ENCODE measurements at regions not wholly inside any gene's neighbourhood (a gene's known extent, or its start where the extent isn't known, plus 50 kb on each side); places are given as distances from the start of the nearest gene placed in this dataset.
"Not testable (repeated sequence)": the region's sequence is repeated elsewhere in the genome, so short reads cannot be mapped to it uniquely, and the experiment has no call there.

DNA sequence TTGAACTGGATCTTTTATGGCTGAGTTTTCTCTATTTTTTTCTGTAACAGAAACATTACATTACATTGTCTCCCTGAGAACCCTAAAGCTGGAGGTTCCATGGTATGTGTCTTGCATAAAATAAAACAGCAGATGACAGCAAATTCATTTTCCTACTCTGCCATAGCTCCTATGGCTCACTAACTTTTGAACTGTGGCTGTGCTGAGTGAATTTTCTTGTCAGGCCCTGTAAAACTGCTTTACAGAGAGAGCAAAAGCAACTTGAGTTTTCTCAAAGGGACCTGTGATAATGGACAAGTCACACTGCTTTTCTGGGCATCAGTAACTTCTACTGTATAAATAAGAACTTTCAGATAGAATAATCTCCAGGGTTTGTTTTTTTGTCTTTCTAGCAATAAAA is 129.9 kb upstream of the TSC22D2 start:
- DNase-seq, result no peak
- in situ Hi-C loops (cut with HindIII; ENCODE audit: low pct_ligation_motif_present, low pct_unique_long_range_greater_than_20kb, low sequenced_read_pairs), result no loop called here

DNA sequence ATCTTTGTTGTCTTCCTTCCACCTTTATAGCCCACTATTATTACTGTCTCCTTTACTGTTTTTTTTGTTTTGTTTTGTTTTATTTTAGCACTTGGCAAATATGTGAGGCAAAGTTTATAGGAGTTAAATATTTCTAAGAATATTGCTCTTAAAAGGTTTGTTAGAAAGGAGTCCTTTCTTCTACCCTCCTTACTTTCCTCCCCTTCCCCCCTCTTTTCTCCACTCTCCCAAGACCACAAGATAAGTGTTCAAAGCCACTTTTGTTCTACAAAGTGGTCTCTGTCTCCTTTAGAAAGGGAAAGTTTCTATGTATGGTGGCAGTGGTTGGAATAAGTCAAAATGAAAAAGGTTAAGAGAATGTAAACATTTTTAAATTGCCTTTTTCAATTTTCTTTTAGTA is 130.7 kb upstream of the TSC22D2 start:
- in situ Hi-C loops (cut with HindIII; ENCODE audit: low pct_ligation_motif_present, low pct_unique_long_range_greater_than_20kb, low sequenced_read_pairs), result no loop called here
- no peak for DNase-seq

- in situ Hi-C loops (cut with HindIII; ENCODE audit: low pct_ligation_motif_present, low pct_unique_long_range_greater_than_20kb, low sequenced_read_pairs), result no loop called here
- no peak for DNase-seq
Measured at GRCh38 chr3:150275941-150276340, 132.2 kb upstream of the TSC22D2 start.

DNA sequence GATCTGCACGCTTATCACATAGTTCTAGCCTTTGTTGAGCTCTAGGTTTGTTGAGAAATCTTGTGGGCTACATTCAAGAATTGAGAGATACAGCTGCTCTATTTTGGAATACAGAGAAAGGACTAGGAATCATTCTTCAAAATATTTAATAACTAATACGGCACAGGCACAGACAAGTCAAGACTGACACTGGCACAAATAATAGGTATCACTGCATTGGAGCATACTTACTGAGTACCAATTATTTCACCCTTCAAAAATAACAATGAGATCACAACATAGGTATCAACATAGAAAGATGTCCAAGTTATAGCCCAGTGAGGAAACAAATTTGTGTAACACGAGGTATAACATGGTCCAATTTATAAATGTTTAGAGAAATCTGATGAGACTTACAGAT is 133.7 kb upstream of the TSC22D2 start:
- in situ Hi-C loops (cut with HindIII; ENCODE audit: low pct_ligation_motif_present, low pct_unique_long_range_greater_than_20kb, low sequenced_read_pairs), result no loop called here
- DNase-seq, result no peak

- in situ Hi-C loops (cut with HindIII; ENCODE audit: low pct_ligation_motif_present, low pct_unique_long_range_greater_than_20kb, low sequenced_read_pairs), result no loop called here
- DNase-seq, result no peak
Measured at GRCh38 chr3:150273396-150273795, 134.7 kb upstream of the TSC22D2 start.

GRCh38 chr3:150271591-150271960 is 136.5 kb upstream of the TSC22D2 start:
- in situ Hi-C loops (cut with HindIII; ENCODE audit: low pct_ligation_motif_present, low pct_unique_long_range_greater_than_20kb, low sequenced_read_pairs), result no loop called here
- no peak for DNase-seq

- no peak for DNase-seq
- in situ Hi-C loops (cut with HindIII; ENCODE audit: low pct_ligation_motif_present, low pct_unique_long_range_greater_than_20kb, low sequenced_read_pairs), result no loop called here
Measured at GRCh38 chr3:150270883-150271590, 137.1 kb upstream of the TSC22D2 start.

DNA sequence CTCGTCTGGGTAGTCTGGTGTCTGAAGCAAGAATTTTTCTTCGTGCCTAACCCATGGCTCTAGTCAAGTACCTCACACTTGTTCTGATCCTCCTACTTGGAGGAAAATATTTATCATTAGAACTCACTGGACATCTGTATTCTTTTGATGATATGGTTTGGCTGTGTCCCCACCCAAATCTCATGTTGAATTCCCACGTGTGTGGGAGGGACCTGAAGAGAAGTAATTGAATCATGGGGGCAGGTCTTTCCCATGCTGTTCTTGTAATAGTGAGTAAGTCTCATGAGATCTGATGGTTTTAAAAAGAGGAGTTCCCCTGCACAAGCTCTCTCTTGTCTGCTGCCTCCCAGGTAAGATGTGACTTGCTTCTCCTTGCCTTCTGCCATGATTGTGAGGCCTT is 137.7 kb upstream of the TSC22D2 start:
- DNase-seq; in situ Hi-C loops (cut with HindIII; ENCODE audit: low pct_ligation_motif_present, low pct_unique_long_range_greater_than_20kb, low sequenced_read_pairs): not testable (repeated sequence)

DNA sequence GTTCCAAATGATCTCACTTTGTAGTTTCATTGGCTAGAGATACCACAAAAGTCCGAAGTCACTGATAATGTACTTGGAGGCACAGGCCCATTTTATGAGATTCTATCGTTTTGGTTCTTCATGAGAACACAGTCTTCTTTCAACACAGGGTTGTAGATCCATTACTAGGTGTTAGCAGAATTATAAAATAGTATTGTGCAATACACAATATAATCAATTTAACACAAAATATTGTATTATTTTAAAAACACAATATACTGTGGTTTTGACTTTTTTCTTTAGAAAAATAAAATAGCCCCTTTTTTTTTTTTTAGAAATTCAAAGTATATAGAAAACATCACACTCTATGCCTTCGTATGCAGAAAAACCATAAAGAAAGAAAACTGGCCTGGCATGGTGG is 138.6 kb upstream of the TSC22D2 start:
- in situ Hi-C loops (cut with HindIII; ENCODE audit: low pct_ligation_motif_present, low pct_unique_long_range_greater_than_20kb, low sequenced_read_pairs), result no loop called here
- DNase-seq, result no peak

- no peak for DNase-seq
- in situ Hi-C loops (cut with HindIII; ENCODE audit: low pct_ligation_motif_present, low pct_unique_long_range_greater_than_20kb, low sequenced_read_pairs), result no loop called here
Measured at GRCh38 chr3:150268426-150269391, 139.4 kb upstream of the TSC22D2 start.

DNA sequence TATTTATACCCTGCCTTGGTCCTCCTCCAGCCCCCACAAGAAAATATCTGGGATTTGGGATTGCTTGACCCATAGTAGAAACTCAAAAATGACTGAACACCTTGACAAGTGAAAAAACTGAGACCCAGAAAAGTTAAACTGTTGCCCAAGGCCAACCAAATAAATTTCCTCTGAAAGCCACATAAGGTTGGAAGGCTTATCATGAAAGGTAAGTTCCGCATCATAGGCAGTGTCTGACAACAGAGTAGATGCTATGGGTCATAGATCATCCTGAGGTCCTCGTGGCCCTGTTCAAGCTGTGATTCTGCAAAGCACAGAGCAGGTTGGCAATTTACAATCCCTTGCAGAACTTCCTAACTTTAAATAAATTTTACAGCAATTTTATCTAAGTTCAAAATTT is 140.8 kb upstream of the TSC22D2 start:
- DNase-seq, result no peak
- in situ Hi-C loops (cut with HindIII; ENCODE audit: low pct_ligation_motif_present, low pct_unique_long_range_greater_than_20kb, low sequenced_read_pairs), result no loop called here

GRCh38 chr3:150265305-150265704 is 142.8 kb upstream of the TSC22D2 start:
- in situ Hi-C loops (cut with HindIII; ENCODE audit: low pct_ligation_motif_present, low pct_unique_long_range_greater_than_20kb, low sequenced_read_pairs), result no loop called here
- DNase-seq, result no peak

GRCh38 chr3:150264561-150265279 is 143.4 kb upstream of the TSC22D2 start:
- DNase-seq, result no peak
- in situ Hi-C loops (cut with HindIII; ENCODE audit: low pct_ligation_motif_present, low pct_unique_long_range_greater_than_20kb, low sequenced_read_pairs), result no loop called here

- in situ Hi-C loops (cut with HindIII; ENCODE audit: low pct_ligation_motif_present, low pct_unique_long_range_greater_than_20kb, low sequenced_read_pairs), result no loop called here
- DNase-seq, result no peak
Measured at GRCh38 chr3:150261958-150262357, 146.1 kb upstream of the TSC22D2 start.

DNA sequence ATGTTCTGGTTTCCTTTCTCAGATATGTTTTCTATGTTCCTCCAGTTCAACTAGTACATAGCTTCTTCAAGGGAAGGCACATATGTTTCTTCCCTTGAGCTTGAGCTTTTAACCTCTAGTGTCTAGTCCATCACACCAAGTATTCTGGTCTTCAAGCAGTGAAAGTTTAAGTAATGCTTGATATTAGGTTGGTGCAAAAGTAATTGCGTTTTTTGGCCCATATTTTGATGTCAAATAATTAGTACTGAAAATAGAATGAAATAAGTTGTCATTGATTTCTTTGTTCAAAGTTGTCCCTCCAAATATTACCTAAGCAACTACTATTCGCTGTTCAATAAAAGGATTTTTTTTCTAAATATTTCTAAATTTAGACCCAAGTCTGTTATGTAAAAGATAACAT is 146.7 kb upstream of the TSC22D2 start:
- in situ Hi-C loops (cut with HindIII; ENCODE audit: low pct_ligation_motif_present, low pct_unique_long_range_greater_than_20kb, low sequenced_read_pairs), result no loop called here
- no peak for DNase-seq

DNA sequence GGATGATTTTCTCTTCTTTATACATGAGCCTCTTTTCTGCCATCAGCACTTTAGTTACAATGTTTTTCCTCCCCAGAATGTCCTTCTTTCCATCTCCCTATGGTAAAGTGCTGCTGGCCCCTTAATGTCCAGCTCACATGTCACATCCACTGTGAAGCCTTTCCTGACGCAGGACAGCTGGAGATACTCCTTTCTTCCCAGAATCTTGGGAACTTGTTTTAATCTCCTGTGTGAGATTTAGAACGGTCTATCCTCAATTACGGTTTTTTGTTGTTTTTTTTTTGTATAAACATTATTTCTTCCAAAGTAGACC is 147.7 kb upstream of the TSC22D2 start:
- in situ Hi-C loops (cut with HindIII; ENCODE audit: low pct_ligation_motif_present, low pct_unique_long_range_greater_than_20kb, low sequenced_read_pairs), result no loop called here
- DNase-seq, result no peak

GRCh38 chr3:150259526-150260397 is 148.3 kb upstream of the TSC22D2 start:
- no peak for DNase-seq
- in situ Hi-C loops (cut with HindIII; ENCODE audit: low pct_ligation_motif_present, low pct_unique_long_range_greater_than_20kb, low sequenced_read_pairs), result no loop called here

GRCh38 chr3:150256782-150257181 is 151.3 kb upstream of the TSC22D2 start:
- no peak for DNase-seq
- in situ Hi-C loops (cut with HindIII; ENCODE audit: low pct_ligation_motif_present, low pct_unique_long_range_greater_than_20kb, low sequenced_read_pairs), result no loop called here

DNA sequence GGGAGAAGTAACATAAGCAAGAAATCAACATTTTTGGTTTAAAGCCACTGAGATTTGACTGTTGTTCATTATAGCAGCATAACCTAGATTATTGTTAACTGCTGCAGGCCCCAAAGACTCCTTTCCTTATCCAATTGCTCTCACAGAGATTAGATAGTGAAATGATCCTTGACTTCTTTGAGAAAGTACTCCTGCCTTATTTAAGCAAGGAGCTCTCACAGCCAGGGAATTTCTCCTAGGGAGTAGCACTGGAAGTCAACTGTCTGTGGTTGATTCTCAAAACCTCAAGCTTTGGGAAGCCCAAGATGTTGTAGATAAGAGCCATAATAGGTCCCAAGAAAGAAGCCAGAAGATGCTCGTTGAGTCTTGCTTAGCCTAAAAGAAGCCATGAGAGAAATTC is 151.8 kb upstream of the TSC22D2 start:
- DNase-seq, result no peak
- in situ Hi-C loops (cut with HindIII; ENCODE audit: low pct_ligation_motif_present, low pct_unique_long_range_greater_than_20kb, low sequenced_read_pairs), result no loop called here
